ENCODE measurements at regions not wholly inside any gene's neighbourhood (a gene's known extent, or its start where the extent isn't known, plus 50 kb on each side); places are given as distances from the start of the nearest gene placed in this dataset.

GRCh38 chr13:22736768-22737092 lies 444.0 kb upstream of the SGCG start:
- no peak for TF ChIP-seq CTCF (IDR thresholded peaks at IDR 0.05)
- no peaks in the 10 kb centered on the region for H3K36me3 ChIP-seq
- no peaks in the 10 kb centered on the region for H3K4me1 ChIP-seq (ENCODE audit: control insufficient read depth in 1 of 2, insufficient read depth in 1 of 2, low read depth in 1 of 2, low read length in 1 of 2)

GRCh38 chr13:22738357-22738756 lies 442.4 kb upstream of the SGCG start:
- H3K4me1 ChIP-seq (ENCODE audit: control insufficient read depth in 1 of 2, insufficient read depth in 1 of 2, low read depth in 1 of 2, low read length in 1 of 2), result no peaks in the 10 kb centered on the region
- no peak overlapping the region for H3K4me3 ChIP-seq (ENCODE audit: low read depth in 1 of 2, low read length in 1 of 2)
- H3K9me3 ChIP-seq, result no peaks in the 10 kb centered on the region
- no peaks in the 10 kb centered on the region for H3K27me3 ChIP-seq
- TF ChIP-seq CTCF (IDR thresholded peaks at IDR 0.05), result no peak
- H3K27ac ChIP-seq, result no peak overlapping the region
- H3K36me3 ChIP-seq, result no peaks in the 10 kb centered on the region

More at GRCh38 chr13:22736768-22737092, 444.0 kb upstream of the SGCG start:
- Histone ChIP-seq H3K4me3 (ENCODE audit: low read depth in 1 of 2, low read length in 1 of 2) (no peak overlapping the region), H3K27me3 (no peaks in the 10 kb centered on the region), H3K9me3 (no peaks in the 10 kb centered on the region), H3K27ac (no peak overlapping the region)

- Histone ChIP-seq H3K4me1 (ENCODE audit: control insufficient read depth in 1 of 2, insufficient read depth in 1 of 2, low read depth in 1 of 2, low read length in 1 of 2) (no peaks in the 10 kb centered on the region), H3K27me3 (no peaks in the 10 kb centered on the region), H3K27ac (no peak overlapping the region), H3K9me3 (no peaks in the 10 kb centered on the region), H3K36me3 (no peaks in the 10 kb centered on the region), H3K4me3 (ENCODE audit: low read depth in 1 of 2, low read length in 1 of 2) (no peak overlapping the region)
- TF ChIP-seq CTCF (IDR thresholded peaks at IDR 0.05), result no peak
Observed at GRCh38 chr13:22740264-22740663, 440.5 kb upstream of the SGCG start.

- no peaks in the 10 kb centered on the region for H3K9me3 ChIP-seq
- H3K27ac ChIP-seq, result no peak overlapping the region
- no peaks in the 10 kb centered on the region for H3K4me1 ChIP-seq (ENCODE audit: control insufficient read depth in 1 of 2, insufficient read depth in 1 of 2, low read depth in 1 of 2, low read length in 1 of 2)
- H3K36me3 ChIP-seq, result no peaks in the 10 kb centered on the region
- no peak for TF ChIP-seq CTCF (IDR thresholded peaks at IDR 0.05)
- no peaks in the 10 kb centered on the region for H3K27me3 ChIP-seq
- no peak overlapping the region for H3K4me3 ChIP-seq (ENCODE audit: low read depth in 1 of 2, low read length in 1 of 2)
Observed at GRCh38 chr13:22744688-22745452, 435.9 kb upstream of the SGCG start.

GRCh38 chr13:22748866-22749577 lies 431.8 kb upstream of the SGCG start:
- Histone ChIP-seq H3K27ac (no peak overlapping the region), H3K4me1 (ENCODE audit: control insufficient read depth in 1 of 2, insufficient read depth in 1 of 2, low read depth in 1 of 2, low read length in 1 of 2) (no peaks in the 10 kb centered on the region), H3K9me3 (no peaks in the 10 kb centered on the region), H3K4me3 (ENCODE audit: low read depth in 1 of 2, low read length in 1 of 2) (no peak overlapping the region), H3K27me3 (no peaks in the 10 kb centered on the region), H3K36me3 (no peaks in the 10 kb centered on the region)
- no peak for TF ChIP-seq CTCF (IDR thresholded peaks at IDR 0.05)
